ENCODE measurements at regions not wholly inside any gene's neighbourhood (a gene's known extent, or its start where the extent isn't known, plus 50 kb on each side); places are given as distances from the start of the nearest gene placed in this dataset.

GRCh38 chr1:239526391-239526790 lies 140.0 kb downstream of the CHRM3 start:
- TF ChIP-seq, protein P1, sequence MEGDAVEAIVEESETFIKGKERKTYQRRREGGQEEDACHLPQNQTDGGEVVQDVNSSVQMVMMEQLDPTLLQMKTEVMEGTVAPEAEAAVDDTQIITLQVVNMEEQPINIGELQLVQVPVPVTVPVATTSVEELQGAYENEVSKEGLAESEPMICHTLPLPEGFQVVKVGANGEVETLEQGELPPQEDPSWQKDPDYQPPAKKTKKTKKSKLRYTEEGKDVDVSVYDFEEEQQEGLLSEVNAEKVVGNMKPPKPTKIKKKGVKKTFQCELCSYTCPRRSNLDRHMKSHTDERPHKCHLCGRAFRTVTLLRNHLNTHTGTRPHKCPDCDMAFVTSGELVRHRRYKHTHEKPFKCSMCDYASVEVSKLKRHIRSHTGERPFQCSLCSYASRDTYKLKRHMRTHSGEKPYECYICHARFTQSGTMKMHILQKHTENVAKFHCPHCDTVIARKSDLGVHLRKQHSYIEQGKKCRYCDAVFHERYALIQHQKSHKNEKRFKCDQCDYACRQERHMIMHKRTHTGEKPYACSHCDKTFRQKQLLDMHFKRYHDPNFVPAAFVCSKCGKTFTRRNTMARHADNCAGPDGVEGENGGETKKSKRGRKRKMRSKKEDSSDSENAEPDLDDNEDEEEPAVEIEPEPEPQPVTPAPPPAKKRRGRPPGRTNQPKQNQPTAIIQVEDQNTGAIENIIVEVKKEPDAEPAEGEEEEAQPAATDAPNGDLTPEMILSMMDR (conservative IDR thresholded peaks at IDR 0.05; ENCODE audit: low read depth, low read length) = no peak
- no peak for TF ChIP-seq EZH2 (IDR thresholded peaks at IDR 0.05; ENCODE audit: low read length, unreplicated experiment)

All from PC-3 (cell line).